Neural progenitor cell (in vitro differentiated cells): ENCODE measurements at regions not wholly inside any gene's neighbourhood (a gene's known extent, or its start where the extent isn't known, plus 50 kb on each side); places are given as distances from the start of the nearest gene placed in this dataset.

ENCODE experiments used
- DNase-seq: peaks from one replicate; pipeline ENCODE4 v3.0.0-alpha.2; 2016; ENCODE audit warnings: low spot score
- H2AFZ ChIP-seq: fragments of 200-600 bp; sonication (generic); replicated peaks from 2 replicates; pipeline ENCODE4 v1.6.1; 2016; ENCODE audit warnings: antibody characterized with exemption
- H3F3A ChIP-seq: fragments of 200-600 bp; sonication (generic); 2 replicates; pipeline ENCODE4 v1.6.1; 2016; ENCODE audit warnings: antibody characterized with exemption, low read depth
- H3K27ac ChIP-seq: fragments of 200-600 bp; sonication (generic); 2 replicates; pipeline ENCODE4 v1.5.1; 2016; ENCODE audit warnings: mild to moderate bottlenecking
- H3K27me3 ChIP-seq: fragments of 200-600 bp; sonication (generic); 2 replicates; pipeline ENCODE4 v1.6.1; 2016; ENCODE audit warnings: mild to moderate bottlenecking, moderate library complexity
- H3K36me3 ChIP-seq: fragments of 200-600 bp; sonication (generic); 2 replicates; pipeline ENCODE4 v1.5.1; 2016
- H3K4me1 ChIP-seq: fragments of 200-600 bp; sonication (generic); 2 replicates; pipeline ENCODE4 v1.6.1; 2016; ENCODE audit warnings: mixed run types
- H3K4me2 ChIP-seq: fragments of 200-600 bp; sonication (generic); 2 replicates; pipeline ENCODE4 v1.6.1; 2016
- H3K4me3 ChIP-seq: fragments of 200-600 bp; sonication (generic); 2 replicates; pipeline ENCODE4 v1.5.1; 2016
- H3K79me2 ChIP-seq: fragments of 200-600 bp; sonication (generic); 2 replicates; pipeline ENCODE4 v1.6.1; 2016; ENCODE audit warnings: low read depth
- H3K9ac ChIP-seq: fragments of 200-600 bp; sonication (generic); 2 replicates; pipeline ENCODE4 v1.6.1; 2016
- H3K9me3 ChIP-seq: fragments of 200-600 bp; sonication (generic); 2 replicates; pipeline ENCODE4 v1.5.1; 2016; ENCODE audit warnings: low read depth
- H4K20me1 ChIP-seq: fragments of 200-600 bp; sonication (generic); 2 replicates; pipeline ENCODE4 v1.6.1; 2016; ENCODE audit warnings: low read depth
- H3K27ac Mint-ChIP-seq: 3 replicates; pipeline ENCODE4 v1.8.0; 2021; ENCODE audit warnings: mixed read lengths
- H3K27me3 Mint-ChIP-seq: 2 replicates; pipeline ENCODE4 v1.8.0; 2022; ENCODE audit warnings: low read depth, mild to moderate bottlenecking, inconsistent platforms, moderate library complexity, mixed read lengths; ENCODE audit not compliant: insufficient read depth
- H3K36me3 Mint-ChIP-seq: 3 replicates; pipeline ENCODE4 v1.8.0; 2021; ENCODE audit warnings: mixed read lengths
- H3K4me1 Mint-ChIP-seq: 3 replicates; pipeline ENCODE4 v1.8.0; 2021; ENCODE audit warnings: mixed read lengths
- H3K4me3 Mint-ChIP-seq: 3 replicates; pipeline ENCODE4 v1.8.0; 2021; ENCODE audit warnings: mild to moderate bottlenecking, moderate library complexity, mixed read lengths
- H3K9me3 Mint-ChIP-seq: 3 replicates; pipeline ENCODE4 v1.8.0; 2020; ENCODE audit warnings: mixed read lengths
- CTCF ChIP-seq: fragments of 200-600 bp; sonication (generic); IDR thresholded peaks from 2 replicates; pipeline ENCODE4 v1.5.1; 2017; ENCODE audit warnings: antibody characterized with exemption, mild to moderate bottlenecking
- EZH2 ChIP-seq: fragments of 200-600 bp; sonication (generic); IDR thresholded peaks from 2 replicates; pipeline ENCODE4 v1.6.1; 2017; ENCODE audit warnings: antibody characterized with exemption, mild to moderate bottlenecking, moderate library complexity
- EZH2phosphoT487 ChIP-seq: fragments of 200-600 bp; sonication (generic); IDR thresholded peaks from 2 replicates; pipeline ENCODE4 v1.6.1; 2017; ENCODE audit warnings: antibody characterized with exemption

- Histone ChIP-seq H3K27ac (no peak overlapping the region), H3F3A (no peaks in the 10 kb centered on the region), H4K20me1 (no peaks in the 10 kb centered on the region), H3K36me3 (no peaks in the 10 kb centered on the region), H3K4me1 (peaks cover 7% of the 10 kb centered on the region), H3K9me3 (no peaks in the 10 kb centered on the region), H3K9ac (no peak overlapping the region), H3K27me3 (no peaks in the 10 kb centered on the region), H2AFZ (no peak overlapping the region), H3K4me2 (no peak overlapping the region), H3K4me3 (no peak overlapping the region), H3K79me2 (no peaks in the 10 kb centered on the region)
- TF ChIP-seq EZH2, result no peak
- TF ChIP-seq CTCF, result no peak
- no peak for TF ChIP-seq EZH2phosphoT487
- Mint-ChIP-seq H3K27me3 (peaks cover 10% of the 10 kb centered on the region), H3K4me3 (no peak overlapping the region), H3K4me1 (peaks cover 32% of the 10 kb centered on the region), H3K27ac (peak overlapping the region; percentile 9), H3K9me3 (no peaks in the 10 kb centered on the region), H3K36me3 (no peaks in the 10 kb centered on the region)
- no peak for DNase-seq
Observed at GRCh38 chr10:78853864-78854263, 214.9 kb upstream of the ZMIZ1 start.

- Histone ChIP-seq H3K4me2 (no peak overlapping the region), H3K4me3 (no peak overlapping the region), H3F3A (peaks cover 8% of the 10 kb centered on the region), H3K9me3 (no peaks in the 10 kb centered on the region), H3K79me2 (no peaks in the 10 kb centered on the region), H3K27me3 (no peaks in the 10 kb centered on the region), H3K27ac (no peak overlapping the region), H2AFZ (no peak overlapping the region), H3K4me1 (peaks cover 22% of the 10 kb centered on the region), H3K9ac (no peak overlapping the region), H4K20me1 (no peaks in the 10 kb centered on the region), H3K36me3 (no peaks in the 10 kb centered on the region)
- Mint-ChIP-seq H3K9me3 (no peaks in the 10 kb centered on the region), H3K27ac (no peak overlapping the region), H3K27me3 (peaks cover 12% of the 10 kb centered on the region), H3K4me3 (no peak overlapping the region), H3K4me1 (peaks cover 36% of the 10 kb centered on the region), H3K36me3 (no peaks in the 10 kb centered on the region)
- TF ChIP-seq EZH2 (no peak), EZH2phosphoT487 (no peak), CTCF (no peak)
- DNase-seq, result no peak
Observed at GRCh38 chr10:78856421-78856820, 212.3 kb upstream of the ZMIZ1 start.

DNA sequence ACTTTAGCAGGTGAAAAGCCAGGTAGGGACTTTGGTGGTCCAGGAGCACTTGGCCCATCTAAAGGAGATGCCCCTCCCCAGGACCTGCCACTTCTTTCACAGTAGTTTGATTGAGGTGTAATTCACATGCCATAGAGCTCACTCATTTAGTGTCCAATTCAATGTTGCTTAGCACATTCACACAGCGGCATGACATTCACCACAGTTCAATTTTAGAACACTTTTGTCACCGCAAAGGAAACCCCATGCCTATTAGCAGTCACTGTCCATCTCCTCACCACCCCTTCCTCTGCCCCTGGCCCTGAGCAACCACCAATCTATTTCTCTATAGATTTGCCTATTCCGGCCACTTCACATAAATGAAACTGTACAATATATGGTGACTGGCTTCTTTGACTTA lies 211.6 kb upstream of the ZMIZ1 start:
- Mint-ChIP-seq H3K27me3 (peaks cover 11% of the 10 kb centered on the region), H3K27ac (no peak overlapping the region), H3K4me1 (peaks cover 28% of the 10 kb centered on the region), H3K4me3 (no peak overlapping the region), H3K36me3 (no peaks in the 10 kb centered on the region), H3K9me3 (no peaks in the 10 kb centered on the region)
- H3K27ac ChIP-seq, result no peak overlapping the region
- no peak overlapping the region for H3K4me3 ChIP-seq
- H3K4me2 ChIP-seq, result no peak overlapping the region
- H3F3A ChIP-seq, result peaks cover 8% of the 10 kb centered on the region
- H3K36me3 ChIP-seq, result no peaks in the 10 kb centered on the region
- H3K9me3 ChIP-seq, result no peaks in the 10 kb centered on the region
- H3K27me3 ChIP-seq, result no peaks in the 10 kb centered on the region
- no peaks in the 10 kb centered on the region for H3K79me2 ChIP-seq
- DNase-seq, result no peak
- peaks cover 22% of the 10 kb centered on the region for H3K4me1 ChIP-seq
- H4K20me1 ChIP-seq, result no peaks in the 10 kb centered on the region
- TF ChIP-seq EZH2phosphoT487 (no peak), EZH2 (no peak), CTCF (no peak)
- H2AFZ ChIP-seq, result no peak overlapping the region
- no peak overlapping the region for H3K9ac ChIP-seq
